Naive B cell (primary cell): ENCODE measurements at regions not wholly inside any gene's neighbourhood (a gene's known extent, or its start where the extent isn't known, plus 50 kb on each side); places are given as distances from the start of the nearest gene placed in this dataset.

Source experiments
- ATAC-seq, 2 donors: fragments of 150-1000 bp; cut with Tn5 transposase; 2 replicates each; pipeline ENCODE4 v1.10.0; 2021; ENCODE audit warnings: low read depth in 2 of 2, mild to moderate bottlenecking in 2 of 2, moderate library complexity in 2 of 2
- DNase-seq: peaks from one replicate; pipeline ENCODE4 v3.0.0; 2022
- H3K27ac Mint-ChIP-seq, 6 donors: one replicate each; pipeline ENCODE4 v1.8.0; 2020 to 2022; ENCODE audit warnings: mild to moderate bottlenecking in 6 of 6, mixed read lengths in 6 of 6, moderate library complexity in 5 of 6, inconsistent platforms in 2 of 6
- H3K27me3 Mint-ChIP-seq, 3 donors: one replicate each; pipeline ENCODE4 v1.8.0; 2021 to 2022; ENCODE audit warnings: mixed read lengths in 3 of 3, mild to moderate bottlenecking in 1 of 3
- H3K36me3 Mint-ChIP-seq, 2 donors: one replicate each; pipeline ENCODE4 v1.8.0; 2020 to 2022; ENCODE audit warnings: mixed read lengths in 2 of 2, inconsistent platforms in 1 of 2, mild to moderate bottlenecking in 1 of 2
- H3K4me1 Mint-ChIP-seq, 3 donors: one replicate each; pipeline ENCODE4 v1.8.0; 2020 to 2022; ENCODE audit warnings: mixed read lengths in 3 of 3, inconsistent platforms in 1 of 3, mild to moderate bottlenecking in 1 of 3, moderate library complexity in 1 of 3
- H3K4me3 Mint-ChIP-seq, 8 donors: one replicate each; pipeline ENCODE4 v1.8.0; 2020 to 2022; ENCODE audit warnings: mild to moderate bottlenecking in 8 of 8, mixed read lengths in 8 of 8, moderate library complexity in 8 of 8, inconsistent platforms in 2 of 8
- H3K9me3 Mint-ChIP-seq, 7 donors: one replicate each; pipeline ENCODE4 v1.8.0; 2020 to 2022; ENCODE audit warnings: mixed read lengths in 7 of 7, mild to moderate bottlenecking in 5 of 7, inconsistent platforms in 2 of 7, moderate library complexity in 1 of 7

DNA sequence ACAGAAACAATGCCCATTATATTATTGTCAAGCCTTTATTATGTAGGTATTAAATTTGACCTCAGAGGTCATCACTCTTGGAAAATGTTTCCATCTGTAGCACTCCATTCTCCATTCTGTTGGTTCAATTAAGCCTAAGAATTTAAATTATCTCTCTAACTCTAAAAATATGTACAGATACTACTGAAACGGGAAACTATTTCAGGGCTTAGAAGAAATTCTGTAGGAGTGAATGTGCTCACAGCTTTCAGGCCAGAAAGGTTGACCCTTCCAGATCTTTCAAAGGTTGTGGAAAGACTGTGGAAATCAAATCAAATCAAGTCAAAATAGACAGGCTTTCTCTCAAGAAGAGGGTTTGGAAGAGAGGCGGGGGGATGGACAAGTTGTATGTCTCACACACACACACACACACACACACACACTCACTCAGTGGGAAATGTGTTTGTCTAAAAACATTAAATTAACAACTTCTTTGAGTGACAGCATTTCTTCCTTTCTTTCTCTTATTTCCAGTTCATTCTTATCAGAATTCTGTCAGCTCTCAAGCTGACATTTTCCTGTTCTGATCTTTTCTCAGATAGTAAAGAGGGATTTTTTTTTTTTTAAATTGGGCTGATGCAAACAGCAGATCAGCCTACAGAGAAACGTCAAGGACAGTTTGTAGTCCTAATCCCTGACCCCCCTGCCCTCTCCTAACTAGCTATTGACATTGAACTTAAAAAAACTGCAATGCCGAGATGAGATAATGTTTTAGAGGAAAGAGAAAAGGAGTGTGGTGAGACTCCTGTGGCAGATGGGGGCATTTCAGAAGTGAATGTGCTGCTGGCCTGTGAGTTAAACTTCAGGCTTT is 139.0 kb upstream of the ZFHX3 start:
- H3K9me3 Mint-ChIP-seq: no peaks in the 10 kb centered on the region
- DNase-seq (no peak), ATAC-seq (no peak)
- peaks cover 0 to 11% (median 8%) of the 10 kb centered on the region in 3 donors for H3K27me3 Mint-ChIP-seq
- H3K27ac Mint-ChIP-seq: no peak overlapping the region
- H3K4me1 Mint-ChIP-seq: no peaks in the 10 kb centered on the region
- H3K36me3 Mint-ChIP-seq: no peaks in the 10 kb centered on the region
- no peak overlapping the region for H3K4me3 Mint-ChIP-seq

- no peaks in the 10 kb centered on the region for H3K36me3 Mint-ChIP-seq
- no peak overlapping the region for H3K27ac Mint-ChIP-seq
- no peaks in the 10 kb centered on the region for H3K4me1 Mint-ChIP-seq
- no peak for DNase-seq
- no peak overlapping the region for H3K4me3 Mint-ChIP-seq
- H3K27me3 Mint-ChIP-seq: peaks cover 0 to 6% (median 0%) of the 10 kb centered on the region in 3 donors
- ATAC-seq: no peak
- no peaks in the 10 kb centered on the region for H3K9me3 Mint-ChIP-seq
Measured at GRCh38 chr16:73185737-73186136, 137.8 kb upstream of the ZFHX3 start.

DNA sequence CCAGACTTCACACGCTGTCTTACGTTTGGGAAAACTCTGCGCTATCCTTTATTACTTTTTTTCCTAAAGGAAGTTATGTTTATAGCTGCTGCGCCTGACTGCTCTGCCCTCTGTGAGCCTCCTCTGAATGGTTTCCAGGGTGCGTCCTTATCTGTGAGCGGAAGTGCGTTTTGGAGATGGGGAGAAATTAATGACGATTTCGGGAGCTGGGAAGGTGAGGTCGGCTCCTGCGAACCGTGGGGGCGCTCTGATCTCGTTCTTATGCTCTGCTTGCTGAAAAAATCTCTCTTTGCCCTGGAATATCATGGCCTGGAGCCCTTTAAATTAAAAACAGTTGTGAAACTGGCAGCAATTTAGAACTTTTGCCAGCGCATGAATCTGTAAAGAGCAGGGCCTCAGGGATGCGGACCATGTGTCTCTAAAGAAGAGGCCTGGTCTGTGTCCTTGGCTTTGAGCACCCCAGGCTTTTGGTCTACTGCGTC is 135.7 kb upstream of the ZFHX3 start:
- no peak overlapping the region for H3K4me3 Mint-ChIP-seq
- no peaks in the 10 kb centered on the region for H3K36me3 Mint-ChIP-seq
- no peaks in the 10 kb centered on the region for H3K9me3 Mint-ChIP-seq
- H3K27ac Mint-ChIP-seq: peak overlapping the region in 1 of 6 donors; percentile 72
- DNase-seq: no peak
- ATAC-seq: no peak
- H3K4me1 Mint-ChIP-seq: no peaks in the 10 kb centered on the region
- no peaks in the 10 kb centered on the region for H3K27me3 Mint-ChIP-seq

DNA sequence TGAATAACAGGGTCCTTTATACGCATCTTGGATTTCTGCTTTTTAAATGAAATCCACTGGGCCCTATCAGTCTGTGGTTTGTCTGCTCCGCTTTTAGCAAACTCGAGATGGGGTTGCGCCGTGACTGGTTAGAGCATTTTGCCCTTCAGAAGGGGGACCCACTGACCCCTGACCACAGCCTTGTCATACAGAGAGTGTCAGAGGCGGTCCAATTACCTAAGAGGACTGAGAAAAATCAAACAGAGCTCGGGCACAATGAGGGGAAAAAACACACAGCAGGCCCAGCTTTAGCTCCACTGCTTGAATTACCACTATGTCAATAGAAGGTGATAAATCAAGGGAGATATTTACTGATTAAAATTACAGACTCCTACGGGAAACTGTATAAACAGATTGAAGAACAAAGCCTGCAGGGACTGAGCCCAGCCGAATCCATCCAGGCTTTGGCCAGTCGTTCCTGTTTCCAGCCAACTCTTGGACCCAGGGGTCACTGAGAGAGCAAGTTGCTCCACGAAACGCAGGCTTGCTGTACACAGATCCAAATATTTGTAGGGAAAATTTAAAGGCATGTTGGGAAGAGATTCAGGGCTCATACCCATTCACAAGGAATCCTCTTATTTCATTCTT is 131.9 kb upstream of the ZFHX3 start:
- Mint-ChIP-seq H3K36me3 (no peaks in the 10 kb centered on the region), H3K4me1 (no peaks in the 10 kb centered on the region), H3K9me3 (no peaks in the 10 kb centered on the region), H3K27me3 (peaks cover 0 to 4% (median 0%) of the 10 kb centered on the region in 3 donors), H3K4me3 (no peak overlapping the region), H3K27ac (no peak overlapping the region)
- no peak for ATAC-seq
- DNase-seq: no peak

DNA sequence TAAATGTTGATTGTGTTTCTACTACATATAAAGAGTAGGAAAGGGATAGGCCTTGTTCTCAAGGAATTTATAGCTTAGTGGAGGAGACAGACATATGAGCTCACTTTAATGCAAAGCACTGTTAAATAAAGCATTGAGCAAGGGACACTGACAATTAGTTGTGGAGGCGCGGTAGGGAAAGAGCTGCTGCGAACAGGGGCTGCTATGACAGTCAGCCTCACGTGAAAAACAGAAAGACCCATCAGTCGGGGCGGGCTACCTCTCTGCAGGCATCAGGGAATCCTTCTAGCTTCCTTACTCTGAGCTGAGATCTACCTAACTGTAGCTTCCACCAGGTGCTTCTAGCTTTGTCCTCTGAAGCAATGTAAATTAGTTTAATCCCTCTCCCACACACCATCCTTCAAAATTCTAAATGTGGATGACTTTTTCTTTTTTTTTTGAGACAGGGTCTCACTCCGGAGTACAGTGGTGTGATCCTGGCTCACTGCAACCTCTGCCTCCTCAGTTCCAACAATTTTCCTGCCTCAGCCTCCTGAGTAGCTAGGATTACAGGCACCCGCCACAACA is 129.9 kb upstream of the ZFHX3 start:
- no peak overlapping the region for H3K4me3 Mint-ChIP-seq
- H3K27me3 Mint-ChIP-seq: peaks cover 0 to 8% (median 4%) of the 10 kb centered on the region in 3 donors

DNA sequence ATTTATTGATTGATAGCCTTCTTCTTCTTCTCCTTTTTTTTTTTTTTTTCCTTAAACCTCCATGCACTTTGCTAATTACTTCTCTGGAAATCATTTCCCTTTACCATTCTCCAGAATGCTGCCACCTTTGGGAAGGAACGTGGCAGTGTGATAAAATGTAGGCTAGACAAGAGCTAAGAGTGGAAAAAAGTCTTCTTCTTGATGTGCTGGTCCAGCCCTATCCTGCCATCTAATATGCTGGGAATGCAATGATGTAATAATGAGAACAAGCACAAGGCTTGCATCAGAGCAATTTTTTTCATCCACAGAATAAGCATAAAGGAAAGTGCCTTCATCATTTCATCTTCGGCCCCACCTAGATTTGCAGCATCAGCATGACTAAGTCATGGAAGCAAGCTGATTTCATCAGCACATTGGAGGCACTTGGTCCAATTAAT is 128.7 kb upstream of the ZFHX3 start:
- Mint-ChIP-seq H3K27ac (peak overlapping the region in 1 of 6 donors; percentile 6), H3K4me3 (no peak overlapping the region)
- DNase-seq: no peak

More for the DNA sequence above, 129.9 kb upstream of the ZFHX3 start:
- no peak overlapping the region for H3K27ac Mint-ChIP-seq
- H3K9me3 Mint-ChIP-seq: no peaks in the 10 kb centered on the region
- DNase-seq (no peak), ATAC-seq (no peak)
- H3K4me1 Mint-ChIP-seq: no peaks in the 10 kb centered on the region
- no peaks in the 10 kb centered on the region for H3K36me3 Mint-ChIP-seq

DNA sequence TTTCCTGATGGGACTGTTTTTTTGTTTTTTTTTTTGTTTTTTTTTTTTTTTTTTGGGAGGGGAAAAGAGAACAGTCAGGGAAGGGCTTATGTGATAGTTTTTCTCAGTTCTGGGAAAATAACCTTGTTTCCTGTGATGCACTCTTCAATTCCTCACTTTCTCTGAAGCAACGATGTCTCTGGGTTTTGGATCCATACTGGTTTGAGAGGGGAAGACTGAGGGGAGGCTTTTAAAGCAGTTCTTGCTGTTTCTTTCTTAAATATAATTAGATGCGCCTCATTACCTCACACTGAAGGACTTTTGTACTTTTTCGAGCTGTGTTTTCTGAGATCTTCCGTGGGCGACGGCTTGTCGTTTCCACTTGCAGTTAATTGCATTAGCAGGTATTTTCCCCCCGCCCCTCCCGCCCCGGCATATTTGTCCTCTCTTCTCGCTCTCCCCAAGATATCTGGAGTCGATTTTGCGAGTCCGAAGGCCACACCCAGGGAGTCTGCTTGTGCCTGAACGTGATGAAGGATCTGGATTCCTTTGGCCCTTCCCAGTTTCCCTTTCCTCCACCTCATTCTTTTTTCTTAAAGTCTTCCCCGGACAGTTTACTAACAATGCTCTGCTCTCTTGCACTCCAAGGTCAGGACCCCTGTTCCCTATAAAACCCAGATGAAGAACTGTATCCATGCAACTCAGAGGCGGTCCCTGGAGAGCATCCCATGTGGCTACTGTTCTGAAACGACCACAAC is 125.2 kb upstream of the ZFHX3 start:
- Mint-ChIP-seq H3K4me3 (no peak overlapping the region), H3K4me1 (no peaks in the 10 kb centered on the region), H3K27ac (peak overlapping the region in 2 of 6 donors; percentile 7 to 47), H3K36me3 (no peaks in the 10 kb centered on the region), H3K27me3 (peaks cover 0 to 18% (median 8%) of the 10 kb centered on the region in 3 donors), H3K9me3 (no peaks in the 10 kb centered on the region)
- no peak for ATAC-seq
- no peak for DNase-seq

More for the DNA sequence above, 128.7 kb upstream of the ZFHX3 start:
- Mint-ChIP-seq H3K27me3 (peaks cover 0 to 8% (median 4%) of the 10 kb centered on the region in 3 donors), H3K4me1 (no peaks in the 10 kb centered on the region), H3K36me3 (no peaks in the 10 kb centered on the region), H3K9me3 (no peaks in the 10 kb centered on the region)
- no peak for ATAC-seq

DNA sequence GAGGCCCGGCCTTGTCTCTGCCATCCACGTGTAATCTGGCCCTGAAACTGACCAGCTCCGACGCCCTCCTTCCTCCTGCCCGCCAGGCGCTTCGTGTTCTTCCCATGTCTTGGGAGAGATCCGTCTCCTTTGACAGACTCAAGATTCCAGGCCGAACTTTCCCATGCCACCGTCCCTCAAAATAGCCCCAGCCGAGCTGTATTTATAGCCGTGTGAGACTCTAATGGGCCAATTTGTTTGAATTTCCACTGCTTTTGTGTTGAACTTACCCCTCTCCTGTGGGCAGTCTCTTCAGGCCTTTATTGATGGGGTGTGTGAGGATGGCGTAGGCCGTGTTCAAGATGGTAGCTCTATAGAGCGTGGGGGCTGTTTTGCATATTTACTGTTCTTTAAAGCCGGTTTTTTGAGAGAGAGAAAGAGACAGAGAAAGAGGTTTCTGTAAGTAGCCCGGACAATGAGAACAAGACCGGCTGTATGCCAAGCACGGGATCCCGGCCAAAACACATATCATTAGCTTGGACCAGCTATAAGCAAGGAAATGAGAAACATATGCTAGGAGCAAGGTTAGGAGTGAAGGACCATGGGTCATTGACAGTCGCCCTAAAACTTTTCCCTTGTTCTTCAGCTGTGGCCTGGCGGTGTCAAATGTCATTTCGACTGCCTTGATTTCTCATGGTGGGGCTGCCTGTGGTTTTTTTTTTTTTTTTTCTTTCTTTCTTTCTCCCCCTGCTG is 124.5 kb upstream of the ZFHX3 start:
- Mint-ChIP-seq H3K27ac (no peak overlapping the region), H3K4me1 (no peaks in the 10 kb centered on the region), H3K4me3 (no peak overlapping the region), H3K27me3 (peaks cover 0 to 18% (median 8%) of the 10 kb centered on the region in 3 donors), H3K36me3 (no peaks in the 10 kb centered on the region), H3K9me3 (no peaks in the 10 kb centered on the region)
- no peak for ATAC-seq
- DNase-seq: no peak

GRCh38 chr16:73171901-73172240 is 123.9 kb upstream of the ZFHX3 start:
- Mint-ChIP-seq H3K27ac (no peak overlapping the region), H3K4me3 (no peak overlapping the region), H3K36me3 (no peaks in the 10 kb centered on the region), H3K9me3 (no peaks in the 10 kb centered on the region), H3K27me3 (peaks cover 0 to 18% (median 8%) of the 10 kb centered on the region in 3 donors), H3K4me1 (peaks cover 1 to 3% (median 3%) of the 10 kb centered on the region in 3 donors)
- DNase-seq: no peak
- ATAC-seq: no peak

DNA sequence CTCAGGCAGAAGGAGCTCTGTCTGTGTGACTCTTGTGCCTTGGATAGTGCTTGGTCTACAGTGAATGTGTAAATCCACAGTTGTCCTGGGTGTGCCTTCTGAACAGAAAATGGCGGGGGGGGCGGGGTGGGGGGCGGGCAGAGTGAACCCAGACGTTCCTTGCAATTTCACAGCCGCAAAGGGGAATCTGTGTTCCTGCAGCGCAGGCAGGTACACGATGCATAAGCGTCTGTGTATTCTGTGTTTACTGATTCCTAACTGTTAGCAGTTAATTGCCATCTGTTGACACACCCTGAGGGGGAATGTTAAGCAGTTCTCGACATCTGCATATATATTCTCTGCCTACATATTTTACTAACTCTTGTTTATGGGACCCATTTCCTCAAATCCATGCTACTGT is 123.5 kb upstream of the ZFHX3 start:
- ATAC-seq: no peak
- Mint-ChIP-seq H3K4me1 (peaks cover 4 to 8% (median 8%) of the 10 kb centered on the region in 3 donors), H3K27ac (no peak overlapping the region), H3K36me3 (no peaks in the 10 kb centered on the region), H3K4me3 (no peak overlapping the region), H3K27me3 (peaks cover 0 to 18% (median 8%) of the 10 kb centered on the region in 3 donors), H3K9me3 (no peaks in the 10 kb centered on the region)
- DNase-seq: no peak

DNA sequence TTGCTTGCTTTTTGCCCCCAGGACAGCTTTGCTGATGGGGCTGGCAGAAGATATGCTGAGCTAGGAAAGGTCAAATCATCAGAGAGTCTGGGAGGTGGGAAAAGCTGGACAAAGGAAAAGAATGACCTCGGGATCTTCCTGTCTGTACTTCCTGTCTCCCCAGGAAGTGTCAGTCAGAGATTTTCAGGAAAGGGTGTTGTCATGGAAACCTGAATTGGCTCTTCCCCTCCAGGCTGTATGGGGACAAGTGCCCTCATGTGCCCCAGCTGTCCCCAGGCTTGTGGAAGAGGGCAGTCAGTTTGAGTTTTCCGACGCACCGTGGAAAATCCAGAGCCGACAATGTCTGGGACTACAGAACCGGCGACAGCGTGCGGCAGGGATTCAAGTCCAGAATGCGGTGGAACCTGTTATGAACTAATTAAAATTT is 122.7 kb upstream of the ZFHX3 start:
- Mint-ChIP-seq H3K4me1 (peaks cover 7 to 15% (median 12%) of the 10 kb centered on the region in 3 donors), H3K4me3 (peak overlapping the region in 1 of 8 donors; percentile 38), H3K9me3 (no peaks in the 10 kb centered on the region), H3K27ac (no peak overlapping the region), H3K36me3 (no peaks in the 10 kb centered on the region), H3K27me3 (peaks cover 0 to 18% (median 7%) of the 10 kb centered on the region in 3 donors)
- no peak for ATAC-seq
- no peak for DNase-seq

DNA sequence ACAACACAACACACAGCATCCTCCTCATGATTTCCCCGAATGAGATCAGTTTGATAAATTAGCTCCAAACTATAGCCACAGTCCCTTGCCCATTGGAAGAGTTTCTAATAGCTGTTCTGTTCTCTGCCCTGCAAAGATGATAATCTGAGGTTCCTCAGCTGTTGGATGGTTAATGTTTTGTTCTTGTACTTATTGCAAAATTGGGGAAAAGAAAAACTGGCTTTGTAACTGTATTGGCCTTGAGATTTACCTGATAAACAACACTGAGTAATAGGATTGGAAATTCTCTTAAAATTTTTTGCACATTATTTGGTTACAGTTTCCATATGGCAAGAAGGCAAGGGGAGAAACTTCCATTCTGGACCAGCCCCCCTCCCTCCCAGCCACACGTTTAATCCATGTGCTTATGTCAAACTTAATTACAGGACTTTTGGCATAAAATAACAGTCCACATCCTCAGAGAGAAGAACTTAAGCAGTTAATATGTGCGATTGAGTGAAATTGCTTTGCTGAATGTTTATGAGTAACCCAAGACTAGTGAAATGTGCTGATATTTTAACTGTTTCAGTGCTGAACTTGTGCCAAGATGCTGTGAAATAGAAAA is 119.1 kb upstream of the ZFHX3 start:
- Mint-ChIP-seq H3K36me3 (no peaks in the 10 kb centered on the region), H3K4me3 (peak overlapping the region in 3 of 8 donors; percentile 12 to 31 (median 17)), H3K27ac (peak overlapping the region in 1 of 6 donors; percentile 11), H3K4me1 (peaks cover 7 to 15% (median 12%) of the 10 kb centered on the region in 3 donors), H3K27me3 (peaks cover 0 to 11% (median 4%) of the 10 kb centered on the region in 3 donors), H3K9me3 (no peaks in the 10 kb centered on the region)
- ATAC-seq (no peak), DNase-seq (no peak)
